ENCODE measurements at regions not wholly inside any gene's neighbourhood (a gene's known extent, or its start where the extent isn't known, plus 50 kb on each side); places are given as distances from the start of the nearest gene placed in this dataset.

DNA sequence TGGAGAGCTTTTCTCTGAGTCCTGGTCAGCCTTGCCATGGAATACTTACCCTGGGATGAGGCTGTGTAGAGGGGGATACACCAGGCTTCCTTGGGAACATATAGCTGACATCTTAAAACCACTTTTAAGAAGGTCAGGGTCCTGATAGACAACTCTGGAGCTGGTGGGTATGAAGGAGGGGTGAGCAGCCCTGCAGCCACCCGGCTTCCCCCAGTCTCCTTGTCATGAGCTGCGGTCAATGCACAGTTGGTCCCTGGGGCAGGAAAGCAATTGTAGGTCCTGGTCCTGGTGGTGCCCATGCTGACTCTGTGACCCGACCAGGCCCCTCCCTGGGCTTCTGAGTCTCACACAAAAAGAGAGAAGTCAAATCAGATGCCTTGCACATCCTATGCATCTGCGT lies 63.6 kb downstream of the MRPL36 start:
- Histone ChIP-seq H3K36me3 (replicated peaks in 1 of 2; ENCODE audit: control insufficient read depth in 1 of 2, insufficient read depth in 2 of 2, low read length in 2 of 2) (no peaks in the 10 kb centered on the region), H2AFZ (ENCODE audit: low read length) (no peak overlapping the region), H3K4me1 (ENCODE audit: insufficient read depth, low read length) (no peaks in the 10 kb centered on the region), H3K4me3 (replicated peaks in 1 of 3; ENCODE audit: insufficient read depth in 1 of 3, low read depth in 2 of 3, low read length in 3 of 3) (no peak overlapping the region), H3K9me3 (ENCODE audit: low read length) (peaks cover 19% of the 10 kb centered on the region), H3K9ac (ENCODE audit: insufficient read depth, low read depth, low read length) (no peak overlapping the region), H4K20me1 (ENCODE audit: insufficient read depth, low read length) (no peaks in the 10 kb centered on the region), H3K79me2 (ENCODE audit: insufficient read depth, low read length) (no peaks in the 10 kb centered on the region), H3K27ac (ENCODE audit: extremely low read length, insufficient read depth, low read length) (no peak overlapping the region), H3K4me2 (ENCODE audit: low read depth, low read length) (no peak overlapping the region), H3K27me3 (ENCODE audit: control insufficient read depth in 1 of 2, insufficient read depth in 2 of 2, low read length in 2 of 2) (peaks cover 14 to 25% of the 10 kb centered on the region in 2 experiments; a peak in 4 of 5 replicates)
- in situ Hi-C loops (cut with HindIII; ENCODE audit: extremely low pct_ligation_motif_present, low pct_unique_long_range_greater_than_20kb) (no loop called here), intact Hi-C loops (cut with micrococcal nuclease; ENCODE audit: unreplicated experiment) (no loop called here)
- no peak for ATAC-seq
- DNase-seq (ENCODE audit: low spot score), result no peak
- ChIA-PET CTCF (ENCODE audit: low intra/inter-chr PET ratio, low total read pairs) (no interaction called here), POLR2A (no interaction called here)
- TF ChIP-seq, protein P1, sequence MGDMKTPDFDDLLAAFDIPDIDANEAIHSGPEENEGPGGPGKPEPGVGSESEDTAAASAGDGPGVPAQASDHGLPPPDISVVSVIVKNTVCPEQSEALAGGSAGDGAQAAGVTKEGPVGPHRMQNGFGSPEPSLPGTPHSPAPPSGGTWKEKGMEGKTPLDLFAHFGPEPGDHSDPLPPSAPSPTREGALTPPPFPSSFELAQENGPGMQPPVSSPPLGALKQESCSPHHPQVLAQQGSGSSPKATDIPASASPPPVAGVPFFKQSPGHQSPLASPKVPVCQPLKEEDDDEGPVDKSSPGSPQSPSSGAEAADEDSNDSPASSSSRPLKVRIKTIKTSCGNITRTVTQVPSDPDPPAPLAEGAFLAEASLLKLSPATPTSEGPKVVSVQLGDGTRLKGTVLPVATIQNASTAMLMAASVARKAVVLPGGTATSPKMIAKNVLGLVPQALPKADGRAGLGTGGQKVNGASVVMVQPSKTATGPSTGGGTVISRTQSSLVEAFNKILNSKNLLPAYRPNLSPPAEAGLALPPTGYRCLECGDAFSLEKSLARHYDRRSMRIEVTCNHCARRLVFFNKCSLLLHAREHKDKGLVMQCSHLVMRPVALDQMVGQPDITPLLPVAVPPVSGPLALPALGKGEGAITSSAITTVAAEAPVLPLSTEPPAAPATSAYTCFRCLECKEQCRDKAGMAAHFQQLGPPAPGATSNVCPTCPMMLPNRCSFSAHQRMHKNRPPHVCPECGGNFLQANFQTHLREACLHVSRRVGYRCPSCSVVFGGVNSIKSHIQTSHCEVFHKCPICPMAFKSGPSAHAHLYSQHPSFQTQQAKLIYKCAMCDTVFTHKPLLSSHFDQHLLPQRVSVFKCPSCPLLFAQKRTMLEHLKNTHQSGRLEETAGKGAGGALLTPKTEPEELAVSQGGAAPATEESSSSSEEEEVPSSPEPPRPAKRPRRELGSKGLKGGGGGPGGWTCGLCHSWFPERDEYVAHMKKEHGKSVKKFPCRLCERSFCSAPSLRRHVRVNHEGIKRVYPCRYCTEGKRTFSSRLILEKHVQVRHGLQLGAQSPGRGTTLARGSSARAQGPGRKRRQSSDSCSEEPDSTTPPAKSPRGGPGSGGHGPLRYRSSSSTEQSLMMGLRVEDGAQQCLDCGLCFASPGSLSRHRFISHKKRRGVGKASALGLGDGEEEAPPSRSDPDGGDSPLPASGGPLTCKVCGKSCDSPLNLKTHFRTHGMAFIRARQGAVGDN (CRISPR knock-in tag; IDR thresholded peaks at IDR 0.05), result no peak
- no peak for TF ChIP-seq ZNF841 (CRISPR knock-in tag; IDR thresholded peaks at IDR 0.05; ENCODE audit: borderline replicate concordance)
- no peak for TF ChIP-seq ZKSCAN5 (CRISPR knock-in tag; IDR thresholded peaks at IDR 0.05)
- TF ChIP-seq ZNF724P (CRISPR knock-in tag; IDR thresholded peaks at IDR 0.05; ENCODE audit: borderline replicate concordance), result no peak
- no peak for TF ChIP-seq DPF2 (CRISPR knock-in tag; IDR thresholded peaks at IDR 0.05; ENCODE audit: borderline replicate concordance, low read depth)
- TF ChIP-seq, protein P2, sequence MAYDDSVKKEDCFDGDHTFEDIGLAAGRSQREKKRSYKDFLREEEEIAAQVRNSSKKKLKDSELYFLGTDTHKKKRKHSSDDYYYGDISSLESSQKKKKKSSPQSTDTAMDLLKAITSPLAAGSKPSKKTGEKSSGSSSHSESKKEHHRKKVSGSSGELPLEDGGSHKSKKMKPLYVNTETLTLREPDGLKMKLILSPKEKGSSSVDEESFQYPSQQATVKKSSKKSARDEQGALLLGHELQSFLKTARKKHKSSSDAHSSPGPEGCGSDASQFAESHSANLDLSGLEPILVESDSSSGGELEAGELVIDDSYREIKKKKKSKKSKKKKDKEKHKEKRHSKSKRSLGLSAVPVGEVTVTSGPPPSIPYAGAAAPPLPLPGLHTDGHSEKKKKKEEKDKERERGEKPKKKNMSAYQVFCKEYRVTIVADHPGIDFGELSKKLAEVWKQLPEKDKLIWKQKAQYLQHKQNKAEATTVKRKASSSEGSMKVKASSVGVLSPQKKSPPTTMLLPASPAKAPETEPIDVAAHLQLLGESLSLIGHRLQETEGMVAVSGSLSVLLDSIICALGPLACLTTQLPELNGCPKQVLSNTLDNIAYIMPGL (CRISPR knock-in tag; IDR thresholded peaks at IDR 0.05; ENCODE audit: borderline replicate concordance in 1 of 2, low read depth in 1 of 2), result no peak
- TF ChIP-seq, protein P3, sequence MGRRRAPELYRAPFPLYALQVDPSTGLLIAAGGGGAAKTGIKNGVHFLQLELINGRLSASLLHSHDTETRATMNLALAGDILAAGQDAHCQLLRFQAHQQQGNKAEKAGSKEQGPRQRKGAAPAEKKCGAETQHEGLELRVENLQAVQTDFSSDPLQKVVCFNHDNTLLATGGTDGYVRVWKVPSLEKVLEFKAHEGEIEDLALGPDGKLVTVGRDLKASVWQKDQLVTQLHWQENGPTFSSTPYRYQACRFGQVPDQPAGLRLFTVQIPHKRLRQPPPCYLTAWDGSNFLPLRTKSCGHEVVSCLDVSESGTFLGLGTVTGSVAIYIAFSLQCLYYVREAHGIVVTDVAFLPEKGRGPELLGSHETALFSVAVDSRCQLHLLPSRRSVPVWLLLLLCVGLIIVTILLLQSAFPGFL (CRISPR knock-in tag; IDR thresholded peaks at IDR 0.05), result no peak
- TF ChIP-seq ZNF816 (CRISPR knock-in tag; IDR thresholded peaks at IDR 0.05; ENCODE audit: borderline replicate concordance), result no peak
- no peak for TF ChIP-seq MIXL1 (CRISPR knock-in tag; IDR thresholded peaks at IDR 0.05)
- TF ChIP-seq, protein P4, sequence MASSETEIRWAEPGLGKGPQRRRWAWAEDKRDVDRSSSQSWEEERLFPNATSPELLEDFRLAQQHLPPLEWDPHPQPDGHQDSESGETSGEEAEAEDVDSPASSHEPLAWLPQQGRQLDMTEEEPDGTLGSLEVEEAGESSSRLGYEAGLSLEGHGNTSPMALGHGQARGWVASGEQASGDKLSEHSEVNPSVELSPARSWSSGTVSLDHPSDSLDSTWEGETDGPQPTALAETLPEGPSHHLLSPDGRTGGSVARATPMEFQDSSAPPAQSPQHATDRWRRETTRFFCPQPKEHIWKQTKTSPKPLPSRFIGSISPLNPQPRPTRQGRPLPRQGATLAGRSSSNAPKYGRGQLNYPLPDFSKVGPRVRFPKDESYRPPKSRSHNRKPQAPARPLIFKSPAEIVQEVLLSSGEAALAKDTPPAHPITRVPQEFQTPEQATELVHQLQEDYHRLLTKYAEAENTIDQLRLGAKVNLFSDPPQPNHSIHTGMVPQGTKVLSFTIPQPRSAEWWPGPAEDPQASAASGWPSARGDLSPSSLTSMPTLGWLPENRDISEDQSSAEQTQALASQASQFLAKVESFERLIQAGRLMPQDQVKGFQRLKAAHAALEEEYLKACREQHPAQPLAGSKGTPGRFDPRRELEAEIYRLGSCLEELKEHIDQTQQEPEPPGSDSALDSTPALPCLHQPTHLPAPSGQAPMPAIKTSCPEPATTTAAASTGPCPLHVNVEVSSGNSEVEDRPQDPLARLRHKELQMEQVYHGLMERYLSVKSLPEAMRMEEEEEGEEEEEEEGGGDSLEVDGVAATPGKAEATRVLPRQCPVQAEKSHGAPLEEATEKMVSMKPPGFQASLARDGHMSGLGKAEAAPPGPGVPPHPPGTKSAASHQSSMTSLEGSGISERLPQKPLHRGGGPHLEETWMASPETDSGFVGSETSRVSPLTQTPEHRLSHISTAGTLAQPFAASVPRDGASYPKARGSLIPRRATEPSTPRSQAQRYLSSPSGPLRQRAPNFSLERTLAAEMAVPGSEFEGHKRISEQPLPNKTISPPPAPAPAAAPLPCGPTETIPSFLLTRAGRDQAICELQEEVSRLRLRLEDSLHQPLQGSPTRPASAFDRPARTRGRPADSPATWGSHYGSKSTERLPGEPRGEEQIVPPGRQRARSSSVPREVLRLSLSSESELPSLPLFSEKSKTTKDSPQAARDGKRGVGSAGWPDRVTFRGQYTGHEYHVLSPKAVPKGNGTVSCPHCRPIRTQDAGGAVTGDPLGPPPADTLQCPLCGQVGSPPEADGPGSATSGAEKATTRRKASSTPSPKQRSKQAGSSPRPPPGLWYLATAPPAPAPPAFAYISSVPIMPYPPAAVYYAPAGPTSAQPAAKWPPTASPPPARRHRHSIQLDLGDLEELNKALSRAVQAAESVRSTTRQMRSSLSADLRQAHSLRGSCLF (CRISPR knock-in tag; IDR thresholded peaks at IDR 0.05; ENCODE audit: borderline replicate concordance), result no peak
- TF ChIP-seq ZNF780A (CRISPR knock-in tag; IDR thresholded peaks at IDR 0.05), result no peak
- TF ChIP-seq TAF1 (CRISPR knock-in tag; IDR thresholded peaks at IDR 0.05), result no peak
- TF ChIP-seq SALL1 (CRISPR knock-in tag; IDR thresholded peaks at IDR 0.05), result no peak
- no peak for FAIRE-seq
- BruUV-seq (replicated peaks), result no TSS peak
- WGBS (ENCODE audit: low lambda C conversion rate), result 21% methylated on average over 4 of the region's 4 CpGs

Data from HepG2 (cell line).